ENCODE measurements at regions not wholly inside any gene's neighbourhood (a gene's known extent, or its start where the extent isn't known, plus 50 kb on each side); places are given as distances from the start of the nearest gene placed in this dataset.
"Not testable (repeated sequence)": the region's sequence is repeated elsewhere in the genome, so short reads cannot be mapped to it uniquely, and the experiment has no call there.

DNA sequence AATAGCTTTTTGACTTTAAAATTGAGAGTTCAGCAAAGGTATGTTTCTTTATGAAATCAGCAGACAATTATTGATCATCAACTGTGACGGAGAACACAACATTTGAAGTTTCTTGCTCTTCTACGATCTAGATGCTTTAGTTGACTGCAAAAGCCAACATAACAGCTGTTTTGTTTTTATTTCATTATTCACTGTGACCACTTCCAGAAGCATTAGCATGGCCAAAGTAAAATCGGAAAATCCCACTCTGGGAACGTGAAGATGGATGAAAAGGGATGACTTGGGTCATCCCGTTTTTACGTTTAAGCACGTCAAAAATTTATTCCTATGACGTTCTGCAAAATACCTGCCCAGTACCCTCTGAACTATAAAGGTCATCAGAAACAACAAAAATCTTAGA is 833.0 kb upstream of the ADAMTS5 start:
- no peak for DNase-seq (ENCODE audit: low read depth)

- no peak for DNase-seq (ENCODE audit: low read depth)
Measured at GRCh38 chr21:27796106-27796505, 829.2 kb upstream of the ADAMTS5 start.

DNA sequence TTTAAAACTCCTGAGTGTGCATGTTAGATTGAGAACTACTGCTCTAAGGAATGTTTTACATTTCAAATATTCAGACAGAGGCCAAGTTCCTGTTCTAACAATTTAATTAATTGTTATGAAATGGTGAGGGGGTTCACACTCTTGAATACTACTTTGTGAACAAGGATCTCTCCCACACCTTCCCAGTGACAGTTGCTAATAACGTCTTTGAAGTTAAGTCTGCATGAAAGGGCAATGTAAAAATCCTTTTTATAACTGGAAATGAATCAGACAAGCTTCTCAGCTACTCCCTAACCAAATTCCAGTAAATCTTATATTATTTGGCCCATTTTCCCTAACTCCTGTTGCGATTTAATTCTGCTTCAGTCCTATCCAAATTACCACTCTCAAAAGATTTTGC is 828.5 kb upstream of the ADAMTS5 start:
- DNase-seq (ENCODE audit: low read depth), result no peak

GRCh38 chr21:27793901-27794300 is 827.0 kb upstream of the ADAMTS5 start:
- DNase-seq (ENCODE audit: low read depth), result no peak

DNA sequence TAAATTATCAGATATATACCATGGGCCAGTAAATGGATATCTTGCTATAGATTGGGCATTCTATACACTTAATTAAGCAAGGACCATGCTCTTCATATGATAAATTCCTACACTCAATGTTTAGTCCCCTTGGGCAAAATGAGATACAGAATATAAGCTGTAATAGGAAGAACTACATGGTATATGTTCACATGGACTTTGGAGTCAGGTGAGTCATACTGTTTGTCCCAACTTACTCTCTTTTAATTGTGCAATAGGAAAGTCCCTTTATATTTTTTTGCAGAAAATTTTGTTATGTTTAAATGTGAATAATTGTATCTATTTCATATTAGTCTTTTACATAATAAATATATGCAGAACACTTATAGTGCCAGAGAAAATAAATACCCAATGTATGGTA is 820.2 kb upstream of the ADAMTS5 start:
- DNase-seq (ENCODE audit: low read depth), result no peak

GRCh38 chr21:27779606-27780005 is 812.7 kb upstream of the ADAMTS5 start:
- no peak for DNase-seq (ENCODE audit: low read depth)

GRCh38 chr21:27776925-27777553 is 810.2 kb upstream of the ADAMTS5 start:
- DNase-seq (ENCODE audit: low read depth), result no peak

GRCh38 chr21:27772816-27773215 is 805.9 kb upstream of the ADAMTS5 start:
- DNase-seq (ENCODE audit: low read depth), result no peak

GRCh38 chr21:27771938-27772483 is 805.1 kb upstream of the ADAMTS5 start:
- no peak for DNase-seq (ENCODE audit: low read depth)

DNA sequence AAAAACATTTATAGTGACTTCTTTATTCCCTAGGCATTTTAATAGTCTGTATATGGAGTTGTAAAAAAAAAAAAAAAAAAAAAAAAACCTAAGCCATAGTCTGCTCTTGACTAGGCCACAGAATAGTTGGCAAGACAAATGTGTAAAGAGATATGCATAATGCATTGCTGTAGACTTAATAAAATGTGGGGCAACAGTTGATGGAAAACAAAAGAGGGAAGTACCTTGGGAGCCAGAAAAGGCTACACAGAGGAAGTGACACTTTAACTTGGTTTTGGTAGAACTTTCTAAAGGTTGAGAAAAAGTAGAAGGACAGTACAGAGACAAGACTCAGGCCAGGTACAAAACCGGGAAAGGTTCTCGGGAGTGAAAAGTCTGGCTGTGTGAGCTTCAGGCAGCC is 802.9 kb upstream of the ADAMTS5 start:
- DNase-seq (ENCODE audit: low read depth), result no peak

DNA sequence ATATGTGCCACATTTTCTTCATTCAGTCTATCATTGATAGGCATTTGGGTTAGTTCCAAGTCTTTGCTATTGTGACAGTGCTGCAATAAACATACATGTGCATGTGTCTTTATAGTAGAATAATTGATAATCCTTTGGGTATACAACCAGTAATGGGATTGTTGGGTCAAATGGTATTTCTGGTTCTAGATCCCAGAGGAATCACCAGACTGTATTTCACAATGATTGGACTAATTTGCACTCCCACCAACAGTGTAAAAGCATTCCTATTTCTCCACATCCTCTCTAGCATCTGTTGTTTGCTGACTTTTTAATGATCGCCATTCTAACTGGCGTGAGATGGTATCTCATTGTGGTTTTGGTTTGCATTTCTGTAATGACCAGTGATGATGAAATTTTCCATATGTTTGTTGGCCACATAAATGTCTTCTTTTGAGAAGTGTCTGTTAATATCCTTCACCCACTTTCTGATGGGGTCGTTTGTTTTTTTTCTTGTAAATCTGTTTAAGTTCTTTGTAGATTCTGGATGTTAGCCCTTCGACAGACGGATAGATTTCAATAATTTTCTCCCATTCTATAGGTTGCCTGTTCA is 801.3 kb upstream of the ADAMTS5 start:
- not testable (repeated sequence) for DNase-seq (ENCODE audit: low read depth)

DNA sequence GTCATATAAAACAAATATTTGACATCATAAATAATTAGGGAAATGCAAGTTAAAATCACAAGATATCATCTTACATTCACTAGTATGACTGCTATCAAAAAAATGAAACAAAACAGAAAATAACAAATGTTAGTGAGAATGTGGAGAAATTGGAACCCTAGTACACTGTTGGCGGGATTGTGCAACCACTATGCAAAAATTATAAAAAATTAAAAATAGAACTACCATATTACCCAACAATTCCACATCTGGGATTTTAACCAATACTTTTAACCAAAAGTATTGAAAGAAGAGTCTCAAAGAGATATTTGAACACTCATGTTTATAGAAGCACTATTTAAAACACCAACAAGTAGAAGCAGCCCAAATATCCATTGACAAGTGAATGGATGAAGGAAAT is 797.2 kb upstream of the ADAMTS5 start:
- DNase-seq (ENCODE audit: low read depth), result no peak

DNA sequence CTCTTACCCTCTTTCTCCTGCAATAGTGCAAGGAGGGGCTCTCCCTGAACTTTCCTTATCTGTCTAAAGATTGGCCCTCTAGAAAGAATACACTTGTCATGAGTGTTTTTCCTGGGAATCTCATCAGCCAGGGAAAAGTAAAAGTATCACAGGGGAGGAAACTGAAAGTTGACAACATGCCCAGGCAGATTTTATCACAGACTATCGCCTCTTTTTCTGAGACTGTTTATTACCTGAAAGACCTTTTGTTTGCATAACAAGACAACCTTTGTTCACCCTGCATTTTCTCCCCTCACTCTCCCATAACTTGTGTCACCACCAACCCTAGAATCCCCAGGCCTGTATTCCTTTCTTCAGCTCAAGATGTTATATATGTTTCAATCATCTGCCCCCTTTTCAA is 794.7 kb upstream of the ADAMTS5 start:
- no peak for DNase-seq (ENCODE audit: low read depth)

GRCh38 chr21:27759820-27760219 is 792.9 kb upstream of the ADAMTS5 start:
- no peak for DNase-seq (ENCODE audit: low read depth)

DNA sequence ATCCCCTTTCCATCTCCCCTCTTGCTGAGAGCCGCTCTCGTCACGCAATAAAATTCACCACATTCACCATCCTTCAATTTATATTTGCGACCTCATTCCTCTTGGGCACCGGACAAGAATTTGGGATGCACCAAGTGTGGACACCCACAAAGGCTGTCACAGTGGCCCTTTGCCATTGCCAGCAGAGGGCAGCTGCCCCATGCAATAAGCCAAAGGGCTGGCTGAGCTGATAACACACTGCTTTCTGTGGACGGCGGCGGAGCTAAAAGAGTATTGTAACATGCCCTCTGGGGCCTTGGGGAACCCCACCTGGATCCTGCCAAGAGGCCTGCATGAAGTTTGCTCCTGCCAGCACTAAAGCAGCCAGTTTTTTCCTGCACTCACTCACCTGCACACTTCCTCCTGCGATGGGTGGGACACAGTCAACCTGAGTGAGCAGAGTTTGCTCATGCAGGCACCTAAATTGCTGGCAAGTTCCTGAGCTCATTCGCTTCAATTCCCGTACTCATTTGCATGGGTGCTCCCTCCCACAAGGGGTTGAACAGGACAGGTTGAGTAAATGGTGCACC is 792.3 kb upstream of the ADAMTS5 start:
- no peak for DNase-seq (ENCODE audit: low read depth)

GRCh38 chr21:27756191-27756590 is 789.3 kb upstream of the ADAMTS5 start:
- DNase-seq (ENCODE audit: low read depth), result no peak

DNA sequence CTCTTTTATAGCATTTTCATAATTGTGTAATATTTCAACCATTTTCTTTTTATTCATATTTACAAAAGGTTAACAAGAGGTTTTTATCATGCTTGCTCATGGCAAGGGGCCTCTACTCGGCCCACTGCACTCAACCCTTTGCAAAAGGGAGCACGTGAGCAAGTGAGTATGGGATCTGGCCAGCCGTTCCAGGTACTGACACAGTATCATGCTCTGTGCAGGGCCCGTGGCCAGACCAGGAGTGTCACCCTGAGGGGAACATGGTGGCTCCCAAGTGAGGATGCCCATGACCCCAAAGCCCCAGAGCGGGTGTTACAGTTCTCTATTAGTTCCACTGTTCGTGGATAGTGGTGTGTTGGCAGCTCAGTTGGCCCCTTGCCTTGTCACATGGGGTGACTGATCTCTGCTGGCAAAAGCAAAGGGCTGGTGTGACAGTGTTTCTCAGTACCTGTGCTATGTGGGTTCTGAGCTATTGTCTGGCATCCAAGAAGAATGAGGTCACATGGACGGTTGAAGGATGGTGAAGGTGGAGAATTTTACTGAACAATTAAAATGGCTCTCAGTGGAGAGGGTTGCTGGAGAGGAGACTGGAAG is 777.2 kb upstream of the ADAMTS5 start:
- no peak for DNase-seq (ENCODE audit: low read depth)

DNA sequence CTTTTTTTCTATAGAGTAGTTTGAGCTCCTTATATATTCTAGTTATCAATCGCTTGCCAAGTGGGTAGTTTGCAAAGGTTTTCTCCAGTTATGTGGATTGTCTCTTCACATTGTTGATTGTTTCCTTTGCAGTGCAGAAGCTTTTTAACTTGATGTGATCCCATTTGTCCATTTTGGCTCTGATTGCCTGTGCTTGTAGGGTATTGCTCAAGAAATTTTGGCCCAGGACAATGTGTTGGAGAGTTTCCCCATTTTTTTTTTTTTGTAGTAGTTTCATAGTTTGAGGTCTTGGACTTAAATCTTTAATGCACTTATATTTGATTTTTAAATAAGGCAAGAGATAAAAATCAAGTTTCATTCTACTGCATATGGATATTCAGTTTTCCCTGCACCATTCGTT is 774.8 kb upstream of the ADAMTS5 start:
- no peak for DNase-seq (ENCODE audit: low read depth)

GRCh38 chr21:27740084-27740483 is 773.2 kb upstream of the ADAMTS5 start:
- DNase-seq (ENCODE audit: low read depth), result no peak

- no peak for DNase-seq (ENCODE audit: low read depth)
Measured at GRCh38 chr21:27739187-27739586, 772.3 kb upstream of the ADAMTS5 start.

- DNase-seq (ENCODE audit: low read depth), result no peak
Measured at GRCh38 chr21:27735699-27736098, 768.8 kb upstream of the ADAMTS5 start.

DNA sequence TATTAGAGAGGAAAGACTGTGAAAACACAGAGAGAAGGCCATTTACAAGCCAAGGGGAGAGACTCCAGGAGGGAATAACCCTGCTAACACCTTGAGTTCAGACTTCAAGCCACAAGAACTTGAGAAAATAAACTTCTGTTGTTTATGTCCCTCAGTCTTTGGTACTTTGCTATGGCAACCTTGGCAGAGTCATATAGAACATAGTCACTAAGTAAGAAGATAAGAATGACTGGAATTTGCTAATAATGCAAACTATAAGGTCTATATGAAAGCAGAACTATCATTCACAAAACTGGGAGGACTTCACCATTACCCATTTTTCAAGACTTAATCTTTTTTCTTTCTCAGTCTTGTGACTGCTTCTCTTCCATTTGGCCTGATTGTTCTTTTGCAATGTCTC is 767.3 kb upstream of the ADAMTS5 start:
- peak; percentile 13 for DNase-seq (ENCODE audit: low read depth)

DNA sequence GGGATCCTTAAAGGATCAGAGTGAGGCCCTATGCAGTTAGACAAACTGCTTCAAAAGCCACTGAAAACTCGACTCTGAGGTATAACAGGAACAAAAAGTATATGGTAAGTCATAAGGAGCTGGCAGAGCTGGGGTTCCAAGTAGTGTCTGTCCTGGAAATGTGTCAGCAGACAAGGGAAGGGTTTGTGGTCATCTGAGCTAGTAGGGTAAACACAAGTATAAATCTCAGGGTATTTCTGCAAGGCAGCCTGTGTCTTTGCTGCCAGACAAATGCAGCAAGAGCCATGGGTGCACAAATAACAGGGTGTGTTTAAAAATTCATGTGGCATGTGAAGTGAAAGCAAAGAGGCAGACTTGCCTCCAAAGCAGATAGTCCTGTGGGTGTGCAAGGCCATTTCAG is 759.0 kb upstream of the ADAMTS5 start:
- DNase-seq (ENCODE audit: low read depth), result peak; percentile 25
